ENCODE measurements at regions not wholly inside any gene's neighbourhood (a gene's known extent, or its start where the extent isn't known, plus 50 kb on each side); places are given as distances from the start of the nearest gene placed in this dataset.

- no peak overlapping the region for H3K27ac ChIP-seq (ENCODE audit: poor library complexity, severe bottlenecking)
- no peak overlapping the region for H3K4me3 ChIP-seq (ENCODE audit: severe bottlenecking)
- ATAC-seq (ENCODE audit: low read depth) (no peak), DNase-seq (ENCODE audit: low spot score) (no peak)
- H3K9me3 ChIP-seq (ENCODE audit: severe bottlenecking), result no peaks in the 10 kb centered on the region
- TF ChIP-seq, protein P1, sequence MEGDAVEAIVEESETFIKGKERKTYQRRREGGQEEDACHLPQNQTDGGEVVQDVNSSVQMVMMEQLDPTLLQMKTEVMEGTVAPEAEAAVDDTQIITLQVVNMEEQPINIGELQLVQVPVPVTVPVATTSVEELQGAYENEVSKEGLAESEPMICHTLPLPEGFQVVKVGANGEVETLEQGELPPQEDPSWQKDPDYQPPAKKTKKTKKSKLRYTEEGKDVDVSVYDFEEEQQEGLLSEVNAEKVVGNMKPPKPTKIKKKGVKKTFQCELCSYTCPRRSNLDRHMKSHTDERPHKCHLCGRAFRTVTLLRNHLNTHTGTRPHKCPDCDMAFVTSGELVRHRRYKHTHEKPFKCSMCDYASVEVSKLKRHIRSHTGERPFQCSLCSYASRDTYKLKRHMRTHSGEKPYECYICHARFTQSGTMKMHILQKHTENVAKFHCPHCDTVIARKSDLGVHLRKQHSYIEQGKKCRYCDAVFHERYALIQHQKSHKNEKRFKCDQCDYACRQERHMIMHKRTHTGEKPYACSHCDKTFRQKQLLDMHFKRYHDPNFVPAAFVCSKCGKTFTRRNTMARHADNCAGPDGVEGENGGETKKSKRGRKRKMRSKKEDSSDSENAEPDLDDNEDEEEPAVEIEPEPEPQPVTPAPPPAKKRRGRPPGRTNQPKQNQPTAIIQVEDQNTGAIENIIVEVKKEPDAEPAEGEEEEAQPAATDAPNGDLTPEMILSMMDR (IDR thresholded peaks at IDR 0.05; ENCODE audit: poor library complexity, severe bottlenecking), result no peak
- no peaks in the 10 kb centered on the region for H3K27me3 ChIP-seq (ENCODE audit: insufficient read depth, poor library complexity, severe bottlenecking)
- peaks cover 34% of the 10 kb centered on the region for H3K4me1 ChIP-seq (ENCODE audit: insufficient read depth, poor library complexity, severe bottlenecking)
- H3K36me3 ChIP-seq (ENCODE audit: low read depth), result no peaks in the 10 kb centered on the region
Measured at GRCh38 chr6:146909376-146909775, 294.8 kb upstream of the STXBP5 start.

DNA sequence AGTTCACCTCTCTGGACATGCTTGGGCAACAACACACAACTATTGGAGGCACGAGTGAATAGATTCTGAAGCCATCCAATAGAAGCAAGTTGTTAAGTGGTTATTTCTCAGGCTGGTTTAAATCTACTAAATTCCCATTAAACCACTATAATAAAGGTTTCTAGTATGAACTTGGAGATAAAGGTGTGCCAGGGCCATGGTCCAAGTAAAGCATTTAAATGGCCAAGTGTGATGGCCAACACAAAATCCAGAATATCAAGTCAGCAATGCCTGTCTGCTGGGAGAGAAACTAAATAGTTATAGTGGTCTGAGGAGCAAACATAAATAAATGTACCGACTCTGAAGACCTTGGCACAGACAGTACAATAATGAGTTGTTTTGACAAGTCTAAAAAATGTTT lies 294.3 kb upstream of the STXBP5 start:
- Histone ChIP-seq H3K4me1 (ENCODE audit: insufficient read depth, poor library complexity, severe bottlenecking) (peaks cover 37% of the 10 kb centered on the region), H3K4me3 (ENCODE audit: severe bottlenecking) (no peak overlapping the region), H3K27ac (ENCODE audit: poor library complexity, severe bottlenecking) (no peak overlapping the region), H3K36me3 (ENCODE audit: low read depth) (no peaks in the 10 kb centered on the region), H3K9me3 (ENCODE audit: severe bottlenecking) (no peaks in the 10 kb centered on the region), H3K27me3 (ENCODE audit: insufficient read depth, poor library complexity, severe bottlenecking) (no peaks in the 10 kb centered on the region)
- ATAC-seq (ENCODE audit: low read depth) (no peak), DNase-seq (ENCODE audit: low spot score) (no peak)
- TF ChIP-seq, protein P1 (IDR thresholded peaks at IDR 0.05; ENCODE audit: poor library complexity, severe bottlenecking), result no peak

DNA sequence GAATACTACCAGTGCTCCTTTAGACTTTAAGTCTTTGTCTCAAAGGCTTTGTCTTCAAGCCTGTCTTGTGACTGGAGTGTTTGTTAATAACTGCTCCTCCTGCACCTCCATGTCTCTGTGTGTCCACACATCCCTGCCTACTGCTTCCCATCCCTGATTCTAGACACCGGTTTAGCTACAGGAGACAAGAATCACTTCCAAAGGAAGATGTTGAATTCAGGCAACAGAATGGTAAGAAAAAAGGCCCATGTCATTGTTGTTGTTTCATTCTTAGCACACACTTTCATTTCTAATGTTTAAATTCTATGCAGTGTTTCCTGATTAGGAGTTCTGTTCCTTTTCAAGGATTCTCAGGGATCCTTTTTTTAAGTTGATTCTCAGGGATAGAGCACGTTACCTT lies 293.6 kb upstream of the STXBP5 start:
- Histone ChIP-seq H3K36me3 (ENCODE audit: low read depth) (no peaks in the 10 kb centered on the region), H3K27ac (ENCODE audit: poor library complexity, severe bottlenecking) (no peak overlapping the region), H3K4me1 (ENCODE audit: insufficient read depth, poor library complexity, severe bottlenecking) (peaks cover 38% of the 10 kb centered on the region), H3K27me3 (ENCODE audit: insufficient read depth, poor library complexity, severe bottlenecking) (no peaks in the 10 kb centered on the region), H3K4me3 (ENCODE audit: severe bottlenecking) (no peak overlapping the region), H3K9me3 (ENCODE audit: severe bottlenecking) (no peaks in the 10 kb centered on the region)
- TF ChIP-seq, protein P1 (IDR thresholded peaks at IDR 0.05; ENCODE audit: poor library complexity, severe bottlenecking), result no peak
- DNase-seq (ENCODE audit: low spot score), result no peak
- ATAC-seq (ENCODE audit: low read depth), result no peak

- H3K27ac ChIP-seq (ENCODE audit: poor library complexity, severe bottlenecking), result peak overlapping the region; percentile 99
- no peaks in the 10 kb centered on the region for H3K27me3 ChIP-seq (ENCODE audit: insufficient read depth, poor library complexity, severe bottlenecking)
- H3K4me3 ChIP-seq (ENCODE audit: severe bottlenecking), result no peak overlapping the region
- TF ChIP-seq, protein P1 (IDR thresholded peaks at IDR 0.05; ENCODE audit: poor library complexity, severe bottlenecking), result no peak
- H3K36me3 ChIP-seq (ENCODE audit: low read depth), result no peaks in the 10 kb centered on the region
- ATAC-seq (ENCODE audit: low read depth) (no peak), DNase-seq (ENCODE audit: low spot score) (no peak)
- no peaks in the 10 kb centered on the region for H3K9me3 ChIP-seq (ENCODE audit: severe bottlenecking)
- H3K4me1 ChIP-seq (ENCODE audit: insufficient read depth, poor library complexity, severe bottlenecking), result peaks cover 37% of the 10 kb centered on the region
Measured at GRCh38 chr6:146911635-146912215, 292.5 kb upstream of the STXBP5 start.

All from RWPE2 (cell line).